ENCODE measurements at regions not wholly inside any gene's neighbourhood (a gene's known extent, or its start where the extent isn't known, plus 50 kb on each side); places are given as distances from the start of the nearest gene placed in this dataset.

DNA sequence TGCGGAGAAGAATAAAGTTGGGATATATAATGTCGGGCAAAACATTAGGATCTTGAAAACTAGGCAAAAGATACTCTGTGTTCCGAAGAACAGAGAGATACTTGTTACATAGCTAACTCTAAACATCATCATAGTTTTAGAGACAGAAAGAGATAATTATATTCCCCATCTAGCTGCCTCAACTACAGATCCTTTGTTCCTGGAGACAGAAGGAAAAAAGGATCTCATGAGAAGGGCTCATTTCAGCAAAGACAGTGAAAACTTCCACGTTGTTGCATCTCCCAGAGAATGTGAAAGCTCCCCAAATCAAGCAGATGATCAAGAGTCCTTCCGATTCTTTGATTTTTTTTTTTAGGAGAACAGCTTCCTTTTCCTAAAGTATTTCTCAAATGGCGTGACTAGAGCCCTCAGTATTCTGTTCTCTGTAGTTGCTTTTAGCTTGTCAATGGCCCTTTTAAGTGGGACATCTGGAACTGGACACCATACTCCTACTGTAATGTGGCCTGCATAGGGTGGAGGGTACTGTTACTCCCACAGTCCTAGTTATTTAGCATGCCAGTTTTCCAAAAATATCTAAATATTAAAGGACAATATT is 1048.2 kb downstream of the TTLL7 start:
- ChIA-PET POLR2A (no interaction called here), CTCF (no interaction called here)
- Histone ChIP-seq H3K9me3 (ENCODE audit: control insufficient read depth in 1 of 2, insufficient read depth in 1 of 2, low read length in 2 of 2) (no peaks in the 10 kb centered on the region), H3K4me1 (ENCODE audit: insufficient read depth, low read length) (no peaks in the 10 kb centered on the region), H3K27me3 (ENCODE audit: control insufficient read depth in 1 of 2, insufficient read depth in 2 of 2, low read length in 2 of 2) (no peaks in the 10 kb centered on the region), H3K4me3 (ENCODE audit: low read length) (no peak overlapping the region), H3K27ac (ENCODE audit: low read depth in 1 of 2, low read length in 2 of 2) (no peak overlapping the region), H3K36me3 (ENCODE audit: insufficient read depth, low read length) (no peaks in the 10 kb centered on the region)
- intact Hi-C loops (cut with DNase I, micrococcal nuclease) = no loop called here
- no peaks in the 10 kb centered on the region for H3K27me3 Mint-ChIP-seq
- no peak overlapping the region for H3K27ac Mint-ChIP-seq
- no peaks in the 10 kb centered on the region for H3K36me3 Mint-ChIP-seq (ENCODE audit: low read depth)
- no peak for DNase-seq
- no peak for TF ChIP-seq CTCF (IDR thresholded peaks at IDR 0.05)
- ATAC-seq (ENCODE audit: poor library complexity) = no peak
- H3K4me3 Mint-ChIP-seq = no peak overlapping the region
- H3K9me3 Mint-ChIP-seq = no peaks in the 10 kb centered on the region
- H3K4me1 Mint-ChIP-seq (ENCODE audit: low read depth) = no peaks in the 10 kb centered on the region

DNA sequence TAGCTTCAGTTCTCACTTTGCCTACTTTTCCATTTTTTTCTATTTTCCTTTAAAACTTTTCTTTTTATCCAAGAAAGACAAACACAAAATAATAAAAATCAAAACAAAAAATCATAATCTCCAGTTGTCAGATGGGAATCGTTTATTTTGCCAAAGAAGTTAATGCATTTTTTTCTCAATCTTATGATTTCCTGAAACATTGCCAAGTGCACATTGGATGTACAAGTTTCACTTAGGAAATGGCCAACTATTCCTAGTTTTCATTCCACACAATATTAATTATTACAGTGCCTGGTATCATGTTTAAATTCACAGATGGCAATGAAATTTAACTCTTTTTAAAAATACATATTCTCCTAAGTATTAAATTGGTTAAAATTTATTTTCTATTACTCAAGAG is 1050.5 kb downstream of the TTLL7 start:
- Histone ChIP-seq H3K4me3 (ENCODE audit: low read length) (no peak overlapping the region), H3K27ac (ENCODE audit: low read depth in 1 of 2, low read length in 2 of 2) (no peak overlapping the region), H3K36me3 (ENCODE audit: insufficient read depth, low read length) (no peaks in the 10 kb centered on the region), H3K27me3 (ENCODE audit: control insufficient read depth in 1 of 2, insufficient read depth in 2 of 2, low read length in 2 of 2) (no peaks in the 10 kb centered on the region), H3K9me3 (ENCODE audit: control insufficient read depth in 1 of 2, insufficient read depth in 1 of 2, low read length in 2 of 2) (no peaks in the 10 kb centered on the region), H3K4me1 (ENCODE audit: insufficient read depth, low read length) (no peaks in the 10 kb centered on the region)
- no peaks in the 10 kb centered on the region for H3K9me3 Mint-ChIP-seq
- ATAC-seq (ENCODE audit: poor library complexity) = no peak
- no peaks in the 10 kb centered on the region for H3K4me1 Mint-ChIP-seq (ENCODE audit: low read depth)
- no peak for TF ChIP-seq CTCF (IDR thresholded peaks at IDR 0.05)
- H3K4me3 Mint-ChIP-seq = no peak overlapping the region
- POLR2A ChIA-PET = no interaction called here
- H3K27me3 Mint-ChIP-seq = no peaks in the 10 kb centered on the region
- intact Hi-C loops (cut with DNase I, micrococcal nuclease) = no loop called here
- H3K36me3 Mint-ChIP-seq (ENCODE audit: low read depth) = no peaks in the 10 kb centered on the region
- CTCF ChIA-PET = no interaction called here
- DNase-seq = no peak
- no peak overlapping the region for H3K27ac Mint-ChIP-seq

- no peaks in the 10 kb centered on the region for H3K9me3 ChIP-seq (ENCODE audit: control insufficient read depth in 1 of 2, insufficient read depth in 1 of 2, low read length in 2 of 2)
- Mint-ChIP-seq H3K4me3 (no peak overlapping the region), H3K36me3 (ENCODE audit: low read depth) (no peaks in the 10 kb centered on the region), H3K27me3 (no peaks in the 10 kb centered on the region), H3K9me3 (no peaks in the 10 kb centered on the region), H3K4me1 (ENCODE audit: low read depth) (no peaks in the 10 kb centered on the region), H3K27ac (no peak overlapping the region)
- ATAC-seq (ENCODE audit: poor library complexity) = no peak
- H3K4me3 ChIP-seq (ENCODE audit: low read length) = no peak overlapping the region
- no peaks in the 10 kb centered on the region for H3K27me3 ChIP-seq (ENCODE audit: control insufficient read depth in 1 of 2, insufficient read depth in 2 of 2, low read length in 2 of 2)
- DNase-seq = no peak
- H3K4me1 ChIP-seq (ENCODE audit: insufficient read depth, low read length) = no peaks in the 10 kb centered on the region
- TF ChIP-seq CTCF (IDR thresholded peaks at IDR 0.05) = no peak
- no peak overlapping the region for H3K27ac ChIP-seq (ENCODE audit: low read depth in 1 of 2, low read length in 2 of 2)
- POLR2A ChIA-PET = no interaction called here
- intact Hi-C loops (cut with DNase I, micrococcal nuclease) = no loop called here
- CTCF ChIA-PET = no interaction called here
- H3K36me3 ChIP-seq (ENCODE audit: insufficient read depth, low read length) = no peaks in the 10 kb centered on the region
Observed at GRCh38 chr1:82947278-82947677, 1051.7 kb downstream of the TTLL7 start.
